Naive thymus-derived CD8-positive, alpha-beta T cell (primary cell): ENCODE measurements at regions not wholly inside any gene's neighbourhood (a gene's known extent, or its start where the extent isn't known, plus 50 kb on each side); places are given as distances from the start of the nearest gene placed in this dataset.

Source experiments
- ATAC-seq, 2 donors: fragments of 150-1000 bp; cut with Tn5 transposase in 1 of 2; sonication (Bioruptor Pico), chemical (Tn5 transposase) in 1 of 2; 1 replicate in 1 of 2; 2 replicates in 1 of 2; pipeline ENCODE4 v1.10.0; 2021; ENCODE audit warnings: mild to moderate bottlenecking in 2 of 2, moderate library complexity in 2 of 2
- POLR2A ChIA-PET: fragments of 350-600 bp; sonication (Branson Sonifier 250); formaldehyde crosslinking; loops from one replicate; lab custom pipeline; 2021; ENCODE audit warnings: antibody characterized with exemption; lab: Charles Lee
- DNase-seq, 10 donors: peaks; one replicate each; pipeline versions ENCODE4 v3.0.0 to v3.0.0-alpha.2; 2020 to 2022
- H3K27ac Mint-ChIP-seq, 10 donors: one replicate each; pipeline ENCODE4 v1.8.0; 2020 to 2022; ENCODE audit warnings: mild to moderate bottlenecking in 10 of 10, mixed read lengths in 10 of 10, moderate library complexity in 4 of 10, inconsistent platforms in 1 of 10
- H3K27me3 Mint-ChIP-seq, 5 donors: one replicate each; pipeline ENCODE4 v1.8.0; 2021 to 2022; ENCODE audit warnings: mixed read lengths in 5 of 5
- H3K36me3 Mint-ChIP-seq, 3 donors: one replicate each; pipeline ENCODE4 v1.8.0; 2020 to 2022; ENCODE audit warnings: mixed read lengths in 3 of 3, mild to moderate bottlenecking in 2 of 3, inconsistent platforms in 1 of 3
- H3K4me1 Mint-ChIP-seq, 4 donors: one replicate each; pipeline ENCODE4 v1.8.0; 2021 to 2022; ENCODE audit warnings: mixed read lengths in 4 of 4
- H3K4me3 Mint-ChIP-seq, 10 donors: one replicate each; pipeline ENCODE4 v1.8.0; 2020 to 2022; ENCODE audit warnings: mild to moderate bottlenecking in 10 of 10, mixed read lengths in 10 of 10, moderate library complexity in 6 of 10, inconsistent platforms in 1 of 10
- H3K9me3 Mint-ChIP-seq, 9 donors: one replicate each; pipeline ENCODE4 v1.8.0; 2020 to 2022; ENCODE audit warnings: mixed read lengths in 9 of 9, mild to moderate bottlenecking in 3 of 9, inconsistent platforms in 1 of 9, moderate library complexity in 1 of 9

DNA sequence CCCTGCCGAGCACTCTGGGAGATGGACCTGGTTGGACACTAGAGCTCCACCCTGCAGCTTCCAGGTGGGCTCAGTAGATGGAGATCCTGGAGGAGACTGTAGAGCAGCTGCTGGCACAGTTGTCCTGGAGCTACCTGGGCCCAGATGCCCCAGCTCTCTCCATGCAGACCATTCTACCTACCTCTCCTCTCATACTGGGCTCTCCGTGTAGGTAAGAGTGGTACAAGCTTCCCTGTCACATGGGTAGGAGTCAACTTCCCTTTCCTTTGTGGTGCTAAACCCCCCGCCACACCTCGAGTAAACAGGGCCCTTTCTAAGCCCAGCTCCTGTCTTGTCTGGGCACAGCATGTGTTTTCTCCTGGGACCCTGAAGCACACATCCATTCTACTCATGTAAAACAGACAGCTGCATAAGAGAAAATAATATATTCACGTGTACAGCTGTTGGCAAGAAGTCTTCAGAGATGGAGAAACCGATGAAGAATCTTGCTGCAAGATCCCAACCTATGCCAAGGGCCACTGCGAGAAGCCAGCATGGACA lies 108.1 kb upstream of the DUSP22 start:
- H3K9me3 Mint-ChIP-seq = no peaks in the 10 kb centered on the region
- peaks cover 14 to 67% (median 30%) of the 10 kb centered on the region in 4 donors for H3K4me1 Mint-ChIP-seq
- ATAC-seq (no peak), DNase-seq (no peak)
- peak overlapping the region in 1 of 10 donors; percentile 29 for H3K4me3 Mint-ChIP-seq
- H3K27me3 Mint-ChIP-seq = peaks cover 0 to 2% (median 0%) of the 10 kb centered on the region in 5 donors
- peak overlapping the region in 2 of 10 donors; percentile 60 to 72 for H3K27ac Mint-ChIP-seq
- POLR2A ChIA-PET = interaction anchor here (0.6 kb wide), 1 partner anchor 9 kb away, joined by 3 read pairs; no protein-coding TSS in a partner anchor
- no peaks in the 10 kb centered on the region for H3K36me3 Mint-ChIP-seq

DNA sequence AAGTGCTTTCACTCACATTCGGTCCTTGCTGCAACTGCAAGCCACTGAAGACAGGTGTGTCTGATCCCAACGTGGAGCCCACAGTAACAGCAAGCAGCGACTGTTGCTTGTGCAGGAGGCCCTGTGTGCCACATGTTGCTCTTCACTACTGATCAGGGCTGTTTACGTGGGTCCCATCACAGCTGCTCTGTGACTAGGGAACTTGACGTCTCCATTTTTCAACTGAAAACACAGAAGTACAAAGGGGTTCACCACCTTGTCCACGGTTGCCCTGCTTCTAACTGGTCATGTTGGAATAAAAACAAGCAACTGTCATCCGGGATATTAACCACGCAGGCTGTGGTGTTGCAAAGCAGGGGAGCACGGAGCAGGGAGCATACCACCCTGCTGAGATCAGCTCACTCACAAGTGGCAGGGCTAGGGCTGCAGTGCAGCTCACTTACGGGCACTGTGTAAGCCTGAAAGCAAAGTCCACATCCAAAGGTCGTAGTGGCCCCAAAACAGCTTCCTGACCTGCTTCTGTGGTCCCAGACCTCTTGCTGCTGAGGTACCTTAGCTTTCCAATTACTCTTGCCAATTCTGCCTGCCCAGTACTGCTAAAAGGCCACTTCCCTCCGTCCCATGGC lies 105.8 kb upstream of the DUSP22 start:
- DNase-seq = no peak
- Mint-ChIP-seq H3K4me1 (peaks cover 10 to 71% (median 28%) of the 10 kb centered on the region in 4 donors), H3K9me3 (no peaks in the 10 kb centered on the region), H3K36me3 (no peaks in the 10 kb centered on the region), H3K27me3 (no peaks in the 10 kb centered on the region), H3K27ac (no peak overlapping the region), H3K4me3 (no peak overlapping the region)
- POLR2A ChIA-PET = no interaction called here
- ATAC-seq = no peak

DNA sequence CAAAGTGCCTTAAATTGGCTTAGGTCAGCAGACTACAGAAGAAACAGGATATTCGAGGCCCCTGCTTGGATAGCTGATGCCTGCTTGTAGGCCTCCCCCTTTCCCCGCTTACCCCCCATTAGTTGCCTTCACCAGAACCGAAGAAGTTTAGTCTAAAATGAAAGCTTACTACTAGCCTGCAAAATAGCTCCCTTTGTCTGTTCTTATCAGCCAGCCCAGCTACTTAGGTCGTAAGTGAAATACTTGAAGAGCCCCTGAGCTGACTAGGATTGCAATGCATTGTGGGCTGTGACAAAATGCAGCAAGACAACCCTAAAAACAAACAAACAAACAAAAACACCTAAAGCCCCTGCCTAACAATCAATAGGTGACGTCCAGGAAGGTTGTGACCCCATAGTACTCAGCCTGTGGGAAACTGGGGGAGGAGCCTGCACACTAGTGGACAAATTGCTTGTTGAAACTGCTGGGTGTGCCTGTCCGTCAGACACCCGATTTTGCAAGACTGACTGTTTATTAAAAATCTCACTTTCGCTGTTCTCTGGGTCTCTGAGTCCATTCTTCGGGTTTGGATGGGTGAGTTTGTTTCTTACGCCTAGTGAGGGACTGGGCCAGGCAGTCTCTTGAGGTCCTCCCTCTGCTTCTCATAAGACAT lies 105.0 kb upstream of the DUSP22 start:
- H3K27me3 Mint-ChIP-seq = no peaks in the 10 kb centered on the region
- POLR2A ChIA-PET = no interaction called here
- H3K27ac Mint-ChIP-seq = peak overlapping the region in 3 of 10 donors; percentile 21 to 52 (median 22)
- ATAC-seq = no peak
- H3K36me3 Mint-ChIP-seq = no peaks in the 10 kb centered on the region
- H3K4me1 Mint-ChIP-seq = peaks cover 10 to 68% (median 27%) of the 10 kb centered on the region in 4 donors
- no peaks in the 10 kb centered on the region for H3K9me3 Mint-ChIP-seq
- DNase-seq = no peak
- H3K4me3 Mint-ChIP-seq = peak overlapping the region in 1 of 10 donors; percentile 6

DNA sequence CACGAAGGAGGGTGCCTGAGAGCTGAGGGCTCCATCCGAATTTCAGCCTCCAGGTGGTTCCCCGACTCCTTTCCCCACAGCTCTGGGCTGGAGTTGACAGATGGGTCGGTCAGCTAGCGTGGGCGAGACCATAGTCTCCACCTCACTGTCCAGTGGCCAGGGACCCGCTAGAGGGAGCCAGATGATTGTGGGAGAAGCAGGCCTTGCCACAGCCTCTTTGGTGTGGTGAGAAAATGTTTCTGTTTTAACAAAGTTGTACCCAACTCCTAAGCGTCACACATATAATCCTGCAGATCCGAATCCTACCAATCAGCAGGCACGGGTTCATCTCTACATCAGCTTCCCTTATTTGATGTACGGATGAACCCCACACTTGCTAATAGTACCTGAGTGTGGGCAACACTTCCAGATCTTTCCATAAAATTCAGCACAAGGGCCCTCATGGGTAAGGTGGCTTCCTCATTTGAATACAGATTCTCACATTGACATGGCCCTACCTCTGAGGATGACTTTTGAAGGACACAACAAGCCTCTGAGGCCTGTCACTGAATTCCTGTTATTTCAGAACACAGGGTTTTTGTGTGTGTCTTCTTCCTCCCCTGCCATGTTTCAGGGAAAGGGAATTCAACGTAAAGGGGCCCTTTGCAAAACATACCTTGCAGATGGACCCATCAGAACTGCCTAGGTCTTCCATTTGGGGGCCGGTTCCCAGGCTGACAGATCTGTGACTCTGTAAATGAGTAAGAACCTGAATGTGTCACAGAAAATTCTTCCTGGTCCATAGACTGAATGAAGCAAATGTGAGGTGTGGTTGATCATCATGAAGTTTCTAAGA lies 103.2 kb upstream of the DUSP22 start:
- peak; percentile 90 to 93 for ATAC-seq
- POLR2A ChIA-PET = interaction anchor here (0.6 kb wide), 1 partner anchor 124 kb away, joined by 3 read pairs; no protein-coding TSS in a partner anchor
- Mint-ChIP-seq H3K27ac (peak overlapping the region in 4 of 10 donors; percentile 41 to 71 (median 52)), H3K4me1 (peaks cover 18 to 76% (median 39%) of the 10 kb centered on the region in 4 donors), H3K9me3 (no peaks in the 10 kb centered on the region), H3K4me3 (no peak overlapping the region), H3K27me3 (no peaks in the 10 kb centered on the region), H3K36me3 (no peaks in the 10 kb centered on the region)
- DNase-seq = peak; percentile 40 to 85 (median 66)

DNA sequence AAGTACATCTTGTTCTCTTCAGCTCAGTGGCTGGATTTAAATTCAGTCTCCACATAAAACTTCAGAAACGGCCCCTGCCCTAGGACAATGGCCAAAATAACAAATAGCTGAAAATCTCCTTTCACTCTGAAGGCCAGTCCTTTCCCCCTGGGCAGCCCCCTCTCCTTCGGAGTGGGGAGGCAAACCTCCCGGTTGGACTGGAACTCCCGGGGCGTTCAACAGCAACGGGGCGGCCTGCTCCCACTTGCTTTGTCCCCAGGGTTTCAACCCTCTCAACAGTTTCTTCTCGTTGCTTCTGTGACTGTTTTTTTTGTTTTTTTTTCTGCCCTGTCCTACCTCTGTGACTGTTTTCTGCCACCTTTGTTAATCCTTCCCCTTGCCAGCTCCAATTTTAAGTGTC lies 102.6 kb upstream of the DUSP22 start:
- Mint-ChIP-seq H3K4me1 (peaks cover 19 to 76% (median 41%) of the 10 kb centered on the region in 4 donors), H3K27me3 (no peaks in the 10 kb centered on the region), H3K36me3 (no peaks in the 10 kb centered on the region), H3K9me3 (no peaks in the 10 kb centered on the region), H3K4me3 (peak overlapping the region in 3 of 10 donors; percentile 24 to 57 (median 45)), H3K27ac (peak overlapping the region in 5 of 10 donors; percentile 57 to 86 (median 77))
- POLR2A ChIA-PET = no interaction called here
- ATAC-seq (no peak), DNase-seq (no peak)

DNA sequence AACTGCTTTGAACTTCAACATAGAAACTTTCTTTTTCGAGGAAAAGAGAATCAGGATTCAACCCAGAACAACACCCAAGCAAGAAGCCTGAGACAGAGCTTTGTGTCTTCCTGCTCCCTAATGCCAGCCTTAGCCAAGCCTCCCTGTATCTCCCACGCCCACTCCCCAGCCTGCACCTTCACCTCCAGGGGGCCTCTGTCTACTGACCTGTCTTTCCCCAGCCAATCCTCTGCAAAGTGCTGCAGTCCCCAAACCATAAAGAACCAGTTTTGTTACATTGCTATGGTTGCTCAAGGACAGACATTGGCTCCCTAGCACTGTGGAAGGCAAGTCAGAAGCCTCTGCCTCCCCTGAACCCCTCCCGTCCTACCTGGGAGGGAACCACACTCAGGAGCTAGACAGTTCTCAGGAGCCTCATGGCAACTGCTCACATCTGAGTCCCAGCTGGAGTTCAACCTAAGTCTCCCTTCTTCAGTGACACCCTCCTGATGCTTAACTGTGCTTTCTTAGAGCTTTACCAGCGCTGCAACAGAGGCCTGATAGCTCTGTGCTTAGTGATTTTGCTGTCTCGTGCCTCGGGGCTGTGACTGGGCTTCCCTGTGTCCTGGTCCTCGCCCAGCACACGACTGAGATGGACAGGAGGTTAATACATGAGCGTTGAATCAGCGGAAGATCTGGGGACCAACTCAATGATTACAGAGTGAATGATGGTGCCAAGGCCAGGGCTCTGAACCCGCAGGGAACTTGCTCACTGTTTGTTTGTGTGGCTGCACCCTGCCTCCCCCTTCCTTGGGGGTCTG lies 101.5 kb upstream of the DUSP22 start:
- H3K27me3 Mint-ChIP-seq = no peaks in the 10 kb centered on the region
- no peaks in the 10 kb centered on the region for H3K36me3 Mint-ChIP-seq
- no peaks in the 10 kb centered on the region for H3K9me3 Mint-ChIP-seq
- POLR2A ChIA-PET = no interaction called here
- H3K4me3 Mint-ChIP-seq = no peak overlapping the region
- H3K27ac Mint-ChIP-seq = peak overlapping the region in 6 of 10 donors; percentile 28 to 86 (median 77)
- H3K4me1 Mint-ChIP-seq = peaks cover 26 to 80% (median 51%) of the 10 kb centered on the region in 4 donors
- ATAC-seq = no peak
- no peak for DNase-seq

DNA sequence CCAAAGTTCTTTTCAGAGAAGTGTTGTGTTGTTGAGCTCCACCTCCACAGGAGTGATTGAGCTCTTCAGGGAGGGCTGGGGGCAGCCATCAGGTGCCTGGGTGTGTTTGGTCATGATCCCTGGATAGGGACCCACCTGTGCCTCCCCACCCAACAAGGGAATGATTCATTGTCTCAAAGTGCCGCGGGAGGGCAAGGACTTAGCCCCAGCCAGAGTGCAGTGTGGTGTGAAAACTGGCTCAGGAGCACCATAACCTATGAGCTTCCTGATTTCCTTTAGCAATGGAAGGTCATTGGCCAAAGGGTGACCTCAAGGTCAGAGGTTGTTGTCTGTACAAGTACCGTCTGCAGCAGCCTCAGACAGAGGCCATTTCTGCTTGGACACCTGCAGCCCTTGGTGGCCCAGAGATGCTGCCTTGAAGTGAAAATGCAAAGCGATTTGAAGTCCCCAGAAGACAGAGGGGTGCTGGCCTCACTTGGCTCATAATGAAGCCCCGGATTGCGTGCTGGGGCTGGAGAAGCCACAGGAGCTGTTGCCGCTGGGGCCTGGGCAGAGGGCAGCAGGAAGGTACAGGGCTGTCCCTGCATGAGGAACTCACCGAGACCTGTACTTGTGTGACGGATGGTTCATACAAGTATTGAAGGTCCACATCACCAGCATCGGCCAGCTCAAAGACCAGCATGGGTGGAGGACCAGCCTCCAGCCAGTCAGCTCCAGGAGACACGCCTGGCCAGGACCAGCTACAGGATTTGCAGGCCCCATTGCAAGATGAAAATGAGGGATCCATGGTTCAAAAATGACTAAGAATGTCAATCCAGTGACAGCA lies 100.6 kb upstream of the DUSP22 start:
- Mint-ChIP-seq H3K9me3 (no peaks in the 10 kb centered on the region), H3K4me1 (peaks cover 35 to 82% (median 59%) of the 10 kb centered on the region in 4 donors), H3K27ac (peak overlapping the region in 3 of 10 donors; percentile 77 to 86 (median 83)), H3K36me3 (no peaks in the 10 kb centered on the region), H3K27me3 (no peaks in the 10 kb centered on the region), H3K4me3 (no peak overlapping the region)
- POLR2A ChIA-PET = no interaction called here
- ATAC-seq (no peak), DNase-seq (no peak)

DNA sequence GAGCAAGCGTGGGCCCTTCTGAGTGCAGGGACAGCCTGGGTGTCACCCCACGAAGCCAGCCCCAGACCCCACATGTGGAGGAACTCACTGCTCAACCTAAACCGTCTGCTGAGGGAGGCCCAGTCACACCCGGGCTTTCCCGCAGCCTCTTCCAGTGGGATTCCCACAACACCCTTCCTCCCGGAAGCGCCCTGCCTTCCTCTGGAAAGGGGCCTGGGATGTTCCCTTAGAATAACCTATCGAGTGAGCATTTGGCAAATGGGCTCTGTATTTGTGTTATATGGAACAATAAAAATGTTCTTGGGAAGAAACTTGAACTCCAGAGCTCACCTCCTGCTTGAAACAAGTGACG lies 100.0 kb upstream of the DUSP22 start:
- ATAC-seq (no peak), DNase-seq (no peak)
- Mint-ChIP-seq H3K27me3 (no peaks in the 10 kb centered on the region), H3K4me1 (peaks cover 36 to 78% (median 62%) of the 10 kb centered on the region in 4 donors), H3K27ac (peak overlapping the region in 2 of 10 donors; percentile 16 to 86), H3K4me3 (no peak overlapping the region), H3K9me3 (no peaks in the 10 kb centered on the region), H3K36me3 (no peaks in the 10 kb centered on the region)
- POLR2A ChIA-PET = no interaction called here

DNA sequence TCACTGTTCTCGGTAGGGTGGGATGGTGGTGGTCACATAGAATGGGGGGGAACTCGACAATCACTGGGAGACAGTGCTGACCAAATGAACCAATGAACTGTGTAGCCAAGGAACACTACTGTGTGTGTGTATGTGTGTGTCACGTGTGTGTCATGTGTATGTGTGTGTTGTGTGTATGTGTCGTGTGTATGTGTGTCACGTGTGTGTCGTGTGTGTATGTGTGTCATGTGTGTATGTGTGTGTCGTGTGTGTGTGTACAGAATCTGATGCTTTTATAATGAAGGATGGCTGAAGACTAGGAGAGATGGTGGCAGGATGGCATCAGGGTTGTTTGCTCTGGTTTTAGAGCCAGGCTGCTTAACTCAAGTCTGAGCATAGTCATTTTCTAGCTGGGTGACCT lies 99.1 kb upstream of the DUSP22 start:
- peak overlapping the region in 7 of 10 donors; percentile 2 to 70 (median 30) for H3K4me3 Mint-ChIP-seq
- no peak for DNase-seq
- POLR2A ChIA-PET = interaction anchor here (0.7 kb wide), 1 partner anchor 9 kb away, joined by 3 read pairs; no protein-coding TSS in a partner anchor

DNA sequence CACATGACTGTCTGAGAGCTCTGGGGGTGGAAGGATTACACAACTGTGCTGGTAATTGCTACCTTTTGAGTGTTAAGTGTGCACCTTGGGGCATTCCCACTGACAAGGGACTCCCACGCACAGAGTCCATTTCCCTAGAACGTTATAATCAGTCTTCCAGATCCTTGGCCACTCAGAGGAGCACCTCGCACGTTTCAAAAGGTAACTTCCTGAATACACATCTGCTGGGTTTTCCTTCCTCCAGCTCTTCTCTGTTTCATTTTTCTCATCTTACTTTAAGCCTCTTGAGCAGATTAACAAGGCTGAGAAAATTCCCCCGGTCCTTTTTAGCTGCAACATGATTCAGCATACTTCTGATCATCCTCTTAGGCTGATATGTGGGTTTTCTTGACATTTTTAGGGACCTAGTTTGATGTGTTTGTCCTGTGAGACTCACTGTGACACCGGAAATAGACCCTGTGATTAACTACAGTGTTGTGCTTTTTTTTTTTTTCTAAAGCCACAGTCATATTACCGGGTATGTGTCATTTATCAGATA lies 98.4 kb upstream of the DUSP22 start:
- POLR2A ChIA-PET = interaction anchor here (0.7 to 1.4 kb wide), 3 partner anchors 10 to 100 kb away, joined by 3 read pairs; no protein-coding TSS in a partner anchor
- Mint-ChIP-seq H3K4me1 (peaks cover 36 to 68% (median 60%) of the 10 kb centered on the region in 4 donors), H3K36me3 (no peaks in the 10 kb centered on the region), H3K27ac (peak overlapping the region; percentile 23 to 93 (median 70)), H3K9me3 (no peaks in the 10 kb centered on the region), H3K27me3 (no peaks in the 10 kb centered on the region), H3K4me3 (peak overlapping the region in 9 of 10 donors; percentile 0 to 70 (median 47))
- DNase-seq = peak in 2 of 10 donors; percentile 18 to 33
- peak; percentile 43 to 69 for ATAC-seq

More for the DNA sequence above, 99.1 kb upstream of the DUSP22 start:
- Mint-ChIP-seq H3K36me3 (no peaks in the 10 kb centered on the region), H3K9me3 (no peaks in the 10 kb centered on the region), H3K27ac (peak overlapping the region in 8 of 10 donors; percentile 15 to 93 (median 65)), H3K27me3 (no peaks in the 10 kb centered on the region), H3K4me1 (peaks cover 36 to 72% (median 62%) of the 10 kb centered on the region in 4 donors)
- ATAC-seq = no peak
